LNCAP (cell line): ENCODE measurements at regions not wholly inside any gene's neighbourhood (a gene's known extent, or its start where the extent isn't known, plus 50 kb on each side); places are given as distances from the start of the nearest gene placed in this dataset.

Experiments used
- TF ChIP-seq, protein P1 (sequence below): fragments of 450-650 bp; IDR thresholded peaks from 2 replicates; pipeline ENCODE4 v1.5.1; 2017; ENCODE audit warnings: mild to moderate bottlenecking

DNA sequence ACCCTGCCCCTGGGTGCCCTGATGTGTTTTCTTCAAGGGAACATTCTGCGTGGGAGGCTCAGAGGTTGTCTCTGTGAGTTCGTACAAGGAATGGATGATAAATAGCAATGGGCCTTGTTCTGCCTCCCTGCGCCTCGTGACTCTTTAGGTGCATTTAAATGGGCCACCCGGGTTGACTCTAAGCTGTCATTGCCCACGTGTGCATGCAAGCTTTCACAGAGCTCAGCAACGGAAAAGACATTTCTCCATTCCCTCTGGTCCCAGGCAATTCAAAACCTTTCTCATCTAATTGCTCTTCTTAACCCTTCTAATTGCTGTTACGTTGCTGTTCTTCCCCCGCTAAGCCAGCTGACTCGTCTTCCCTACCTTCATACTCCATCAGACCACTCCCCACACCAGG is 71.5 kb upstream of the SDK2 start:
- TF ChIP-seq, protein P1, sequence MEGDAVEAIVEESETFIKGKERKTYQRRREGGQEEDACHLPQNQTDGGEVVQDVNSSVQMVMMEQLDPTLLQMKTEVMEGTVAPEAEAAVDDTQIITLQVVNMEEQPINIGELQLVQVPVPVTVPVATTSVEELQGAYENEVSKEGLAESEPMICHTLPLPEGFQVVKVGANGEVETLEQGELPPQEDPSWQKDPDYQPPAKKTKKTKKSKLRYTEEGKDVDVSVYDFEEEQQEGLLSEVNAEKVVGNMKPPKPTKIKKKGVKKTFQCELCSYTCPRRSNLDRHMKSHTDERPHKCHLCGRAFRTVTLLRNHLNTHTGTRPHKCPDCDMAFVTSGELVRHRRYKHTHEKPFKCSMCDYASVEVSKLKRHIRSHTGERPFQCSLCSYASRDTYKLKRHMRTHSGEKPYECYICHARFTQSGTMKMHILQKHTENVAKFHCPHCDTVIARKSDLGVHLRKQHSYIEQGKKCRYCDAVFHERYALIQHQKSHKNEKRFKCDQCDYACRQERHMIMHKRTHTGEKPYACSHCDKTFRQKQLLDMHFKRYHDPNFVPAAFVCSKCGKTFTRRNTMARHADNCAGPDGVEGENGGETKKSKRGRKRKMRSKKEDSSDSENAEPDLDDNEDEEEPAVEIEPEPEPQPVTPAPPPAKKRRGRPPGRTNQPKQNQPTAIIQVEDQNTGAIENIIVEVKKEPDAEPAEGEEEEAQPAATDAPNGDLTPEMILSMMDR: no peak

DNA sequence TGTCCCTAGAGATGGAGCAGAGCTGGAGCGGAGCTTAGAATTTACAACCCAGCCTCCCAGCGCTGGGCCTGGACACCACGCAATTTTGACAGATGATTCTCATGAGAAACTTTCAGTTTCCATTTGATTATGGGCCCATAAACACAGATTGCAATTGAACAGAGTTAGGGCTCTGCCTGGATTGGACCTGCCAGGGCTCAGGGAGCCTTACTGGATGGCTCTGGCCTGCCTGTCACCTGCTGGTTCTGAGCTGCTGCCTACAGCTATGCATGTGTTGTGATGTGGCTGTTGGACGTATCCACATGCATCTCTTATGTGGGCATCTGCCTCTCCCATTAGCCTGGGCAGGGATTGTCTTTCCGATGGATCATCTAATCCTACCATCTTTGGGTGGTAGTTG is 73.4 kb upstream of the SDK2 start:
- TF ChIP-seq, protein P1: no peak

DNA sequence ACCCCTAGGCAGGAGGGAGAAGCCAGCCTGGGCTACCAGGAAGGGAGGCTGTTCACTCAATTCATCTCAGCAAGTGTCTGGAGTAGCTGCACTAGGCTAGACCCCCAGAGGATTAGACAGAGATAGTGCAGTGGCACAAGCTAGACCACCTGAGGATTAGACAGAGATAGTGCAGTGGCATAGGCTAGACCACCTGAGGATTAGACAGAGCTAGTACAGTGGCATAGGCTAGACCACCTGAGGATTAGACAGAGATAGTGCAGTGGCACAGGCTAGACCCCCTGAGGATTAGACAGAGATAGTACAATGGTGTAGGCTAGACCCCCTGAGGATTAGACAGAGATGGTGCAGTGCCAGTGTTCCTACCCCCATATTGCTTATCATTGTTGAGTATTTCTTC is 74.1 kb upstream of the SDK2 start:
- TF ChIP-seq, protein P1: no peak

DNA sequence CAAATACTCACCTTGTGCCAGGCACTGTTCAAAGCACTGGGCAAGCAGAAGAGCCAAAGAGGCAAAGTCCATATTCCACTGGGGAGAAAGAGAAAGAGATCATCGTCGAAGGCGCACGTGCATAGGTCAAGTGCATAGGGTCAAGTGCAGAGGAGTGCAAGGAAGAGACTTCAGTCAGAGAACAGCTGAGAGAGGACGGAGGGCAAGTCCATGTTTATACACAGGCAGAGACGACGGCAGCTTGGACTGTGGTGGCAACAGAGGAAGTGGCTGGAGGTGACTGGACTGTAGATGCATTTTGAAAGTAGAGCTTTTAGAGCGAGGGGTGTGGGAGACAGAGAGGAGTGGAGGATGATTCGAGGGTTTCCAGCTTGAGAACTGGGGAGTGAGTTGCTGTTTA is 74.7 kb upstream of the SDK2 start:
- TF ChIP-seq, protein P1: no peak

DNA sequence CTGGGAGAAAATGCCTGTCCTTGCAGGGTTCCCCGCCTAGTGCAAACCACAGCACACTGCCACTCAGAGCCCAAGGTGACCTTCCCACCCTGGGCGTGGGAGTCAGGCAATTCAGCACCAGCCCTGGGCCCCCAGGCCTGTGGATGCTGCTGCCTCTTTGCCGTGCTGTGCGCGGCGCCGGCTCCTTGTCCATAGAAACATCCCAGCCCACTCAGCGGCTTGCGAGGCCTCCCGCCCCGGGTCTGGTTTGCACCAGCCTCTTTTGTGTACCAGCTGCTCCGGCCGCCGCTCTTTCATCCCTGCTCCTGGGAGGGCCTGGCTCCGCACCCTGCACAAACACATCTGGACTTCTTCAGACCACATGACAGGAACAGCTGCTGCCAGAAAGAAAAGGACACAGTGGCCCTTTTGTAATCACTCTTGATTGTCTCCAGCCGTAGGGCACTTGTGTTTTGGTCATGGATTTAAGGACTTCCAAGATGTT is 75.4 kb upstream of the SDK2 start:
- TF ChIP-seq, protein P1: no peak

DNA sequence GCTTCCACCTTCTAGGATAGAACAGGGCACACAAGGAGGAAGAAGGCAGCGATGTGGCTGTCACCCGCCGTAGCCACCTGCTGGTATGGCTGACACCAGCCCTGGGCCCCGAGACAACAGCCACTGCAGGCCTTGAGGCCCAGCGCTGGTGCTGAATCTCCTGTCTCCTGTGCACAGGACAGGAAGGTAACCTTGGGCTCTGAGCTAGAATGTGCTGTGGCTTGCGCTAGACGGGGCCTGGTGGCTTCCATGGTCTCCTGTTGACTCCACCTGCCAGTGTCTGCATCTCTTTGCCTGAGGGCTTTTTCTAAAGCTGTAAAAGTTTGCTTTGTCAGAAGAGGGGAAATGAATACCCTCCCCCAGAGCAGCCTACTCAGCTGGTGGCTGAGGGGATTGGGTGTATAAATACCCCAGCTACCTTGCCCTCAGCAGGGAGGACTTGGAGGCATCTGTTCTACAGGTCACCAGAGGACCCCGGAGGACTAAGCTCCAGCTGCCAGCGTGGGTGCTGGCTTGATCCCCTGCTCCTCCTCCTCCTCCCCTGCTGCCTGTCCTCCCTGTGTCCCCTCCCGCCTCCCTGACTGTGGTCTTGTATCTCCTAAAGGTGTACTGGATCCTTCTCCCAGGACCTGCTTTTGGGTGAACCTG is 76.1 kb upstream of the SDK2 start:
- TF ChIP-seq, protein P1: no peak

DNA sequence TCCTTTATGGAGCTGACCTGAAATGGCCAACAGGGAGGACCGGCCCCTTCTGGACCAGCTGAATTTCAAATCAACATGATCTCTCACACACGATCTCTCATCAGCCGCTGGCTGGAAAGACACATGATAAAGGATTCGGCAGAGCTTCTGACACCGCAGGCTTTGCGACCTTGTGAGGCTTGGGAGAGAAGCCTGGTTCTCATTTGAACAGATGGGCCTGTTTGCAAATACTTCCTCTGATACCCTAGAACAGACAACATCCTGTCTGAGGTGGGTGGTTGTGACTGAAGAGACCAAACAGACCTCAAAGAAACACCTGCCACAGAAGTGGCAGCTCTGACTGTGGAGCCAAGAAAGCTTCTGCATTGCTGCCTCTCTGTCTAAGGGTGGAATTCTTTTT is 77.9 kb upstream of the SDK2 start:
- TF ChIP-seq, protein P1: no peak

DNA sequence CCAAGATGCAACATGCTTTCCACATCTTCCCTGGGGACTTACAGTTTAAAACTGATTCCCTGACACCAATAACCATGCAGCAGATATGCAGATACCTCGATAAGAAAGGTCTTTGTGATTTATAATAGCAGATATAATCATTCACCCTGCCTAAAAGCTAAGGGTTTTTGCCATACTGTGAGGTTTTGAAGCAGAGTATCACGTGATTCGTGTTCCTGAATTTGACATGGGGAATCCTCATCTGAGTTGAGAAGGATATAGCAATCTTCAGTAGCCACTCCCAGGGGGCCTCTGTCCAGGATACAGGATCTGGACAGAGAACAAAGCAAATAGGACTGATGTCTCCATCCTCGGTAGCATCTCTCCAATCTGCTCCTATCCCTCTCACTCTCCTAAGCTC is 79.1 kb upstream of the SDK2 start:
- TF ChIP-seq, protein P1: no peak
